ENCODE measurements at regions not wholly inside any gene's neighbourhood (a gene's known extent, or its start where the extent isn't known, plus 50 kb on each side); places are given as distances from the start of the nearest gene placed in this dataset.
"Not testable (repeated sequence)": the region's sequence is repeated elsewhere in the genome, so short reads cannot be mapped to it uniquely, and the experiment has no call there.

DNA sequence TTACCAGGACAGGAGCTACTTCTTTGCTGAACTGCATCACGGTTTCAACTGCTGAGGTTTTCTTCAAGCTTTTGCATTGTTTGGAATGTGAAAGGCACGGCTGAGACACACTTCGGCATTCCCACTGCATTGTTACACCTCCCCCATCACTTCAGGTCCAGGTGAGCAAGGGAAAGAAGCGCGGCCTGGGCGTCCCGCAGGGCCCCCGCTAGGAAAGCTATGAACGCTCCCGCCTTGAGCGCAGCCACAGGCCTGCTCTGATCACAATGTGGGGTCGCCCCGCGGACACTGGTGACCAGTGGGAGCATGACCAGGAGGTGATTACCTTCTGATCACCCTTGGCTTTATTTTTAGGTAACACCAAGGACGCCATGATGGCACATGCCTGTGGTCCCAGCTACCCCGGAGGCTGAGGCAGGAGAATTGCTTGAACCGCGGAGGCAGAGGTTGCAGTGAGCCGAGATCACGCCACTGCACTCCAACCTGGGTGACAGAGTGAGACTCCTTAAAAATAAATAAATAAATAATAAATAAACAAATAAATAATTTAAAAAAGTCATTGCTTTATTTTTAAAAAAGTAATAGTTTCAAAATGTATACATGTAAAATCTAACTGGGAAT, 82.2 kb upstream of the ANTXRL start:
- not testable (repeated sequence) for DNase-seq (ENCODE audit: low spot score)

DNA sequence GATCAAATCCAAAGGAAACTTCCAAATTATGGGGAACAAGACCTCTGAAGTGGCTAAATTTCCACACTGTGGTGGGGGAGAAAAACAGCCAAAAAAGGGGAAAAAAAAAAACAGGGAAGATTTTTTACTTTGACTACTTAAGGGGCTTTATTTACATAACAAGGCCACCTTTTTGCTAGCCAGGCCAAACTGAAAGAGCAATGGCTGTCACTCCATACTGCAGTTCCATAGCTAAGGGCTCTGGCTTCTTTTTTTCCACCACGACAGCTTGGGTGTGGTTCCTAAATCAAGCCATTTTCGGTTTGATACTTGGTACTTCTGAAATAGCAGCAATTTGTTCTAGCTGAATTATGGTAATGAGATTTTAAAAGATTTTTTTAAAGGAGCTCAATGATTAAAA, 76.4 kb upstream of the ANTXRL start:
- DNase-seq (ENCODE audit: low spot score), result not testable (repeated sequence)

DNA sequence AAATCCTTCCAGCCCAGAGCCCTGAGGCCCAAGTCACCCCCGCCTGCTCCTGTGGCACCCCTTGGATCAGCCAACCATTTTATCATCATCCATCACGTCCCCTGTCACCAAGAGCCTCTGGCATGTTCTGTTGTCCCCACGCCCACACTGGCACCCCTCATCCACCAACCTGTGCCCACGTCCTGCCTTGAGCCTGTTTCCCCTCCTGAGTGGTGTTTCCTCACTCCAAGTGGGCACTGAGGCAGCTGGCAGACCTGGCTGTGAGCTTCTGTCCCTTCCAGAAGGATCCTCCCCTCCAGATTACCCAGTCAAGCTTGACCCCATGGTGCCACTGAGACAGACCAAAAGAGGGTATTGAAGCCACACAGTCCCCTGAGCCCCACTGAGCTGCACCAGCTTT, 71.4 kb upstream of the ANTXRL start:
- no peak for DNase-seq (ENCODE audit: low spot score)

DNA sequence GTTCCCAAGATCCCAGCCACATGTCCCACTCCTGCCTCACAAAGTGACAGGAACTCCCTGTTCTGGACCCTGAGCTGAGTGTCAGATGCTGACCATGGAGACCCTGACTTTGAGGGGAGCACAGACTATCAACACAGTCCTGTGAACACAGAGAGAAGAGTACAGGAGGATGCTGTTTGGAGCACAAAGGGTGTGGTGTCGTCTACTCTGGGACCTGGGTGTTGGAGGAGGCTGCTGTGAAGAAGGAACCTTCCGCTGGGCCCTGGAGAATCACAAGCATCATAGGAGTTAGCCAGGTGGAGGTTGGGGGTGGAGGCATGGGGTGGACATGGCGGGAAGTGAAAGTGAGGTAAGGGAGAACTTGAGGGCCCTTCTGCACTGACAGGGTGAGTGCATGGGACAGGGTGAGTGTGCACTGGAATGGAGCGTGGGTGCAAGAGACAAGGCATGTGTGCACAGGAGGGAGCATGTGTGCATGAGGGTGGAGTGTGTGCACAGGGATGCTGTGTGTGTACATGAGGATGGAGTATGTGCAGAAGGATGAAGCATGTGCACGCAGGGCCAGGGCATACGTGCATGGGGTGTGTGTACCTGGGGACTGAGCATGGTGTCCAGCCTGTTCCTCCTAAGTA, 70.7 kb upstream of the ANTXRL start:
- DNase-seq (ENCODE audit: low spot score), result no peak

DNA sequence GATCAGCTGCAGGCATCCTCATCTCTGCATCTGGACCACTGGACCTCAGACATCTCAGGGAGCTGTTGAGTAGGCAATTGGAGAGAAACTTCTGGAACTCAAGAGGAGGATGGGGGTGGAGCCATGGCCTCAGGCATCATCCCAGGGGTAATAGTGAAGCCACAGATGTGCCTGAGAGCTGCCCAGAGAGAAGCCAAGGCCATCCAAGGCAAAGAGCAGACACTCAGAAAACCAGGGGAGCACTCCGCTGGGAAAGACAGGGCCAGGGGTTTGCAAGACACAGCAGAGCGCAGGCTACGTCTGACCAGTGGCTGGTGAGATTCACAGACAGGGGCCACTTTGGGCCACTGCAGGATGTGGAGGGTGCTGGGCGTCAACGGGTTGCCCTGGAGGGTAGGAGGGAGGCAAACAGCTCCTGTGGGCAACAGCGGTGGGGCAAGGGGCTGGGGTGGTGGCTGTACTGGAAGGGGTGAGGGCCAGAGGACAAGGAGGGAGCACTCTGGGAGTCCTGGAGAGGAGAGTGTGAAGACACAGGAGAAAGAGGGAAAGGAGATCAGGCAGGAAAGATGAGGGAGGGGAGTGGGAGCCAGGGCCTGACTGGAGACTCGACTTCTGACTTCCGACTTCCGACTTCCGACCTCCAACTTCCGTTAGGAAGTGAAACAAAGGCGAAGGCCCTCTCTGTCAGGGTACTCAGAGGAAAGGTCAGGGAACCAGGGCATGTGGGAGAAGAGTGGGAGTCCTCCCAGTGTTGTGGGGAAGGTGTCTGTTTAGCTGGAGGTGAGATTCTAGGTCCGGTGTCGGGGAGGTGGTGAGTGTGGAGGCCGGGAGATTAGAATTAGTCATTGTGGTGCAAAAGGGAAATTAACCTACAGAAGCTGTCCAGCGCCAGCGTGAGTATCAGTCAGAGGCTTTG, 69.7 kb upstream of the ANTXRL start:
- no peak for DNase-seq (ENCODE audit: low spot score)

DNA sequence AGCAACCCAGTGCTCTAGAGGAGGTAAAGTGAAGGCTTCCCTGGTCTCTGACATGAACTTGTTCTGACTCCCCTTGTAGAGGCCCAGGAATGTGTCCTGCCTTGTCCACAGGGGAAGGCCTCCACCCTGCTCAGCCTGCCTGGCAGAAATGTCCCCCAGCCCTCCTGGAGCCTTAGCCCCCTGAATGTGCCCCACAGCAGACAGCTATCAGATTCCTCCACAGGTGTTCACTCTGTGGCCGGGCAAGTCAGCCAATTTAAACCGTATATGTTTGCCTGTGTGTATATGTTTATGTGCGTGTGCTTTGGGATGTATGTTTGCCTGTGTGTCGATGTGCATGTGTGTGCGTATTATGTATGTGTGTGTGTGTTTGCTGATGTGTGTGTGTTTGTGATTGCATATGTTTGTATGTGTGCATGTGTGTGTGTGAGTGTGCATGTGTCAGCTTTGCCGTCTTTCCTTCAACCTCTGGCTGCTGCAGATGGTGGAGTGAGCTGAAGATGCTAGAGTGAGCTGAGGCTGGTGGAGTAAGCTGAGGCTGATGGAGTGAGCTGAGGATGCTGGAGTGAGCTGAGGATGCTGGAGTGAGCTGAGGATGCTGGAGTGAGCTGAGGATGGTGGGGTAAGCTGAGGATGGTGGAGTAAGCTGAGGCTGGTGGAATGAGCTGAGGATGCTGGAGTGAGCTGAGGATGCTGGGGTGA, 68.9 kb upstream of the ANTXRL start:
- no peak for DNase-seq (ENCODE audit: low spot score)

DNA sequence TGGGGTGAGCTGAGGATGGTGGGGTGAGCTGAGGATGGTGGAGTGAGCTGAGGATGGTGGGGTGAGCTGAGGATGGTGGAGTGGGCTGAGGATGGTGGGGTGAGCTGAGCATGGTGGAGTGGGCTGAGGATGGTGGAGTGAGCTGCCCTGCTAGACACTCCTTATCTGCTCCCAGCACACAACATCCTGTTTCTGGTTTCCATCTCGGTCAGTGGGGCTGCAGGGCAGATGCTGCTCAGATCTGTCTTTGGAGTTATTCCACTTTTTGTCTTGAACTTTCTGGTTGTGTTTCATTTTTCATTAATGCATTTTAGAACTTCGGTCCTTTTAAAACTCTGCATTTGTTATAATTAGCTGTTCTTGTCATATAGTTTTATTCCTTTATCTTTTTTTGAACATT, 67.9 kb upstream of the ANTXRL start:
- no peak for DNase-seq (ENCODE audit: low spot score)

DNA sequence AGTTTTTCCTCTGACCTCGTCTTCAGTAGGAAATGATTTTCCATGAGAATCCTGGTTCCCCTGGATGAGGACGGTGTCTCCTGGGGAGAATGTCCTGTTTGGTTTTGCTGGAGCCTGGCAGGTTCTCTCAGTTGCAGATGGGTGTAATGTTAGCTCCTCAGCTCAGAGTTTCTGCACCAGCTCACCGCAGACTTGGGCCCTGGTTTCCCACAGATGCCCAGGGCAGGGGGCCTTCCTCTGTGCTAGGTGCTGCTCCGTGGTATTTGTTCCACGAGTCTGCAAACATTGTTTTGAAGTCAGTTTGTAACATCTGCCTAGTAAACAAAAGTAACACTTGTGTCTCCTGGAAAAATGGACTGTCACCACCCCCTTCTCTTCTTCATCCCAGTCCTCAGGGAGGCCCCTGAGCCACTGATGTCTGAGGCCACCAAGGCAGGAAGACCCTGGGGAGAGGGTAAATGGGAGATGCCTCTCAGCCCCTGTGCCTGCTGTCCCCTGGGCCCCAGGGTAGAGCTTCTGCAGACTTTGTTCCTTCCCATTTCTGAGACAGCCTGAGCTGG, 67.3 kb upstream of the ANTXRL start:
- not testable (repeated sequence) for DNase-seq (ENCODE audit: low spot score)

DNA sequence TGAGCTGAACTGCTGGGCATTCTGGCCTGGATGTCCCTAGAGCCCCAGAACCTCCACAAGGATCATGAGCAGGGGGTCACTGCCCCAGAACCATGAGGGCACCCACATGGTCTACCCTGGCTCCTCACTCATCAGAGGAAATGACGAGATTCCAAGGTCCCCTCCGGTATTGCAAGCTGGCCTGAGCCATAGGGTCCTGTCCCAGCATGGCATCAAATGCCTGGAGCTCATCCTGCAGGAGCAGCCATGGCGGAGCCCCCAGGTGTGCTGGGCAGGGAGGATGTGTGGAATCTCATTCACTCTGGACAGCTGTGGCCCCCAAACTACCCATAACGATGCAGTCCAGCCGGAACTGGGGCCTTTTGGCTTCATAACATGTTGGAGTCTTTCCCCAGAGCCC, 66.6 kb upstream of the ANTXRL start:
- no peak for DNase-seq (ENCODE audit: low spot score)

DNA sequence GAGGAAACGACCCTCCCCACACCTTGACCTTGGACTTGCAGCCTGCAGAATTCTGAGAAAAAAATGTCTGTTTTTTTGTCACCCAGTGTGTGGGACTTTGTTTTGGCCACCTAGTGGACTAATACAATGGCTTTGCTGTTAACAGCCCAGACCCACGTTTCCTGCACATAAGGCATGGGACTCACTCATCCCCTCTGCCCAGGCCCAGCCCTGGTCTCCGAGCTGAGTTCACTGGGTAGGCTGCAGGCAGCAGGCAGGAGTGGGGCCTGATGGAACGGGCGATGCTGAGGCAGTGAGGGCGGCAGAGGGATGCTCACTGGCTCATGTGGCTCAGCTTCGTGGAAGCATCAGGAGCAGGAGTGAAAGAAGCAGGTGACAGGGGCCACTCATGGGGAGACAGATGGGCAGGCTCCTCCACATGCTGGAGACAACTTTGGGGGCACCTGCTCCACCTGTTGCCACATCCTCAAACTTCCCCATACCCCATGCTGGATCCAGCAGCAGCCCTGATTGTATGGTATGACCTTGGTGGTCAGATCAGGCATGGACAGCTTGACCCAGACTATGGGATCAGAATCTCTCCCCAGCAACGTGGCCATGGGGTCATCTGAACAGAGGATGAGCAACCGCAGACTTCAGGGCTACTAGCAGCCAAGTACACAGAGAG, 65.8 kb upstream of the ANTXRL start:
- no peak for DNase-seq (ENCODE audit: low spot score)

DNA sequence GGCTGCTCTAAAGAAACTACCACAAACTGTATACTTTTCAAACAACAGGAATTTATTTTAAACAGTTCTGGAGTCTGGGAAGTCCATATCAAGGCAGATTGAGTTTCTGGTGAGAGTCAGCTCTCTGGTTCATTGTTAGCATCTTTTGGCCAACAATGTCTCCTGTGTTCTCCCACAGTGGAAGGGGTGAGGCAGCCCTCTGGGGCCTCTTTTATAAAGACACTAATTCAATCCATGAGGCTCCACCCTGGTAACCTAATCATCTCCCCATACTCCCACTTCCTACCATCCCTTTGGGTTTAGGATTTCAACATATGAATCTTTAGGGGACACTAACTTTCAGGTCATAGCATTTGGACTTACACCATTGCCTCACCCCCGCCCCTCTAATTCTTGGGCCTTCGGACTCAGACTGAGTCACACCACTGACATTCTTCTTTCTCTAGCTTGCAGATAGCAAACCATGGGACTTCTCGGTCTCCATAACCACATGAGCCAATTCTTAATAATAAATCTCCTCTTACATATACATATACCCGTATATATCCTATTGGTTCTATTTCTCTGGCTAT, 64.3 kb upstream of the ANTXRL start:
- DNase-seq (ENCODE audit: low spot score), result no peak

DNA sequence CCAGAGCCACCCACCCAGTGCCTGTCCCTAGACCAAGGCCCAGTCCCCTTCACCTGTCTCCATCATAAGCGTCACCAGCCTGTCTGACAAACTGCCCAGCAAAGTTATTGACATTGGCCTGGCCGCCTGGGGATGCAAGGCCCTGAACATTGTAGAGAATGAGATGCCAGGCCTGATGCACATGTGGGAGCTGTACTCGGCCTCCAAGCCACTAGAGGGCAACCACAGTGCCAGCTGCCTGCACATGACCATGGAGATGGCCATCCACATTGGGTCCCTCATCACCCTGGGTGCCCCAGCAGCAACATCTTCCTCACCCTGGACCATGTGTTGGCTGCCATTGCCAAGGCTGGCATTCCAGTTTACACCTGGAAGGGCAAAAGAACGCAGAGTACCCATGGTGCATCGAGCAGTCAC, 63.7 kb upstream of the ANTXRL start:
- DNase-seq (ENCODE audit: low spot score), result no peak

DNA sequence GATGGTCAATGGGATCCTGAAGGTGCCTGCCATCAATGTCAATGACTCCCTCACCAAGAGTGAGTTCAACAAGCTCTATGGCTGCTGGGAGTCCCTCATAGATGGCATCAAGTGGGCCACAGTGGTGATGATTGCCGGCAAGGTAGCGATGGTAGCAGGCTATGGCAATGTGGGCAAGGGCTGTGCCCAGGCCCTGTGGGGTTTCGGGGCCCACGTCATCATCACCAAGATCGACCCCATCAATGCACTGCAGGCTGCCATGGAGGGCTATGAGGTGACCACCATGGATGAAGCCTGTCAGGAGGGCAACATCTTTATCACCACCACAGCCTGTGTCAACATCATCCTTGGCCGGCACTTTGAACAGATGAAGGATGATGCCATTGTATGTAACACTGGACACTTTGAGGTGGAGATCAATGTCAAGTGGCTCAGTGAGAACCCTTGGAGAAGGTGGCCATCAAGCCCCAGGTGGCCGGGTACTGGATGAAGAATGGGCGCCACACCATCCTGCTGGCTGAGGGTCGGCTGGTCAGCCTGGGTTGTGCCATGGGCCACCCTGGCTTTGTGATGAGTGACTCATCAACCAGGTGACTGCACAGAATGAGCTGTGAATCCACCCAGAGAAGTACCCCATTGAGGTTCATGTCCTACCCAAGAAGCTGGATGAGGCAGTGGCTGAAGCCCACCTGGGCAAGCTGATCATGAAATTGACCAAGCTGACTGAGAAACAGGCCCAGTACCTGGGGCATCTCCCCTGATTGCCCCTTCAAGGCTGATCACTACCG, 63.0 kb upstream of the ANTXRL start:
- DNase-seq (ENCODE audit: low spot score), result no peak

DNA sequence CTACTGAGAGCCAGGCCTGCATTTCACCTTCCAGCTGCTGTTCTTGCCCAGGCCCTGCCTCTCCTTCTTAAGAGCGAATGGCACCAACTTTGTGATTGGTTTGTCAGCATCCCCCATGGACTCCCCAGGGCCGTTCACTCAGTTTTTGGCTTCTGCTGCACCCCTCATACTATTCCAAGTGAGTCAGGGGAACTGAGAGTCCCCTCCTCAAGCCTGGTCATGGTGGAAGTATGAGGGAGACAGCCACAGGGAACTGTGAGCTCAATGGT, 62.4 kb upstream of the ANTXRL start:
- DNase-seq (ENCODE audit: low spot score), result no peak

DNA sequence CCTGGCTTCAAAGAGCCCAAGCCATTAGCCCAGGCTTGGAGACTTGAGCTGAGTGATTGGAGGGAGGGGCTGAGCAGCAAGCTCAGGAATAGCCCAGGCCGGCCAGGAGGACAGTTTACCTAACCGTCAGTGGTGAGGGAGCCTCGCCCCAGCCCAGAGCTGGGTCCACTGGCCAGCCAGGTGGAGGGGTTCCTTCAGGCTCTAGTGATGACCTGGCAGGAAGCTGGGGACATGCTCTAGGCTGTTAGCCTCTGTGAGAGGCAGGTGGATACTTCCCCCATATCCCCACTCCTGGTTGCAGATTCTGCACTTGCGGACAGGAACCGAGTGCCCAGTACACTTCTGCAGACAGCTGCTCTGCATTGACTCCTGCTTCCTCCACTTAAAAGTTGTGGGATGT, 61.2 kb upstream of the ANTXRL start:
- no peak for DNase-seq (ENCODE audit: low spot score)

DNA sequence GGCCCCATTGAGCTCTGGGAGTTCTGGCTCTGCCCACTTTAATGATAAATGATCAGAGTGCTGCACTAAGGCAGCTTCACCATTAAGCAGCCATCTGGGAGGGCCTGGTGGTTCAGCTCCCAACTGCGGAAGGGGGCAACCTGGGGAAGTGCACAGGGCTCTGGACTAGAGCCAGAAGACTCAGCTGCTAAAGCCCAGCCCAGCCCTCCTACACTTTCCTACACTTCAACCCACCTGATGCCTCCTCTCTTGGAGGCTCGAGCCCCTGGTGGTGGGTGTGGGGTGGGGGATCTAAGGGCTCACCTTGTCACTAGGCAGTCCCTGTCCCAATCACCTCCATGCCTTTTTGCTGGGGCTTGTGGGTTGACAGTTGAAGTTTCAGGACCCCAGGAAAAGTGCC, 60.6 kb upstream of the ANTXRL start:
- no peak for DNase-seq (ENCODE audit: low spot score)

DNA sequence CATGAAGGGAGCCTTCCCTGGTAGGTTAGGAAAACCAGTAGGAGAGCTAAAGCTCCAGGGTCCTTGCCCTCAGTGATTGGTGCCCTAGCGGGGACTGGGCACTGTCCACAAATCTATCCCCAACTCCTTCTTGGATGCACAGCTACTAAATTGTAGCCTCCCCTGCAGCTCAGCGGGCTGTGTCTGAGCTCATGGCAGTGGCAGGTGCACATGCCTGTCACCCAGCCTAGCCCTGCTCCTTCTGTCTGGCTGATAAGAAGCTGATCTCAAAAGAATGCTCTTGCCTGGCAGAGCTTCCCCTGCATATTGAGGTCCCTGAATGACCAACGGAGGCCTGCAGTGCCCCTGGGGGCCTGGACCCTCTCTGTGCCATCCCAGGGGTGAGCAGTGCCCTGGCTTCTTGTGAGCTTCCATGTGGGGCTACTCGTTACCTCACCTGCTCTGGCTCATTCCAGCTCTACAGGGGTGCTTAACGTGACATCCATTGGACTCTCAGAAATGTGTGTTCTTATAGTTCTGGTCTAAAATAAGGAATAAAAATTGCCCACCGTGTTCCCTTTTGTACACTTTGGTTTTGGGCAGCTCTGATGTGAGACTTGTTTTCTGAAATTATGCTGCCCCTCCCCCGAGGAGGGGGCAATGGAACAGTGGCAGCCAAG, 59.8 kb upstream of the ANTXRL start:
- no peak for DNase-seq (ENCODE audit: low spot score)

DNA sequence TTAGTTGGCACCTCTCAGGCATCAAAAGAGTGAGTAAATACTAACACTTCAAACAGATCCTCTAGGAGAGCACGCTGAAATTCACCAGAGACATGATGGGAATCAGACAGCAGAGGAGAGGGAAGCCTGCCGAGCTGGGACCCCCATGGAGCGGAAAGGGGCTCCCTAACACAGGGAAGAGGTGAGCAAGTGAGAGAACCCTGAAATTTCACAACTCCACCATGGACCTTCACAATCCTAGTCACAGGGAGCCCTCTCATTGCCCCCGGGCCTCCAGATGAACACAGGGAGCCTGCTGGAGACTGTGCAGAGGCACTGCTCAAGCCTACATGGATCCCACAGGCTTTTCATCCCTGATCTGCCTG, 59.2 kb upstream of the ANTXRL start:
- no peak for DNase-seq (ENCODE audit: low spot score)

DNA sequence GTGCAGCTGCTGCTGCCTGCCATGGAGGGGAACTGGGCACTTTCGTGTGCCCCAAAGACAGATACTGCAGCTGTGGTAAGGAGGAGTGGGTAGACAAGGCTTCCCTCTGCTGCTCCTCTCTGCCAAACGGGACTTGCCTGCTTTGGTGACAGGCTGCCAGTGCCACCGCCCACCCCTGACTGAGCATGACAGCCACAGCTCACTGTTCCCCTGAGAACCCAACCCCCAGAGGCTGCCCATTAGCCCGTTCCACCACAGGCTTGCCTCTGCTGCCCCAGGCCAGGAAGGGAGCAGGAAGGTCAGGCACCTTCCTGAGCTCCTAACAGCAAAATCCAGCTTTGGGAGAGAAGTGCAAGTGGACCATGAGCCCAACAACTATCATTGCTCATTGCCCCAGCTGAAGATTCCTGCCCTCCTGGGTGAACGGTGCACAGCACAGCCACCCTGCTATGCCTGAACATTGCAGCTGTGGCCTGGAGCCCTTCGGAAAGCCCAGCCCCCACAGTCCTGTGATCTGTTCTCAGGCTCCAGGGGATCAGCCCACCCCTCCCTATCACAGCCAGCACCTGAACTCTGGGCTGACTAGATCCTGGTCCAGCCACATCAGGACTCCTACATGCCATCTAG, 58.7 kb upstream of the ANTXRL start:
- no peak for DNase-seq (ENCODE audit: low spot score)

DNA sequence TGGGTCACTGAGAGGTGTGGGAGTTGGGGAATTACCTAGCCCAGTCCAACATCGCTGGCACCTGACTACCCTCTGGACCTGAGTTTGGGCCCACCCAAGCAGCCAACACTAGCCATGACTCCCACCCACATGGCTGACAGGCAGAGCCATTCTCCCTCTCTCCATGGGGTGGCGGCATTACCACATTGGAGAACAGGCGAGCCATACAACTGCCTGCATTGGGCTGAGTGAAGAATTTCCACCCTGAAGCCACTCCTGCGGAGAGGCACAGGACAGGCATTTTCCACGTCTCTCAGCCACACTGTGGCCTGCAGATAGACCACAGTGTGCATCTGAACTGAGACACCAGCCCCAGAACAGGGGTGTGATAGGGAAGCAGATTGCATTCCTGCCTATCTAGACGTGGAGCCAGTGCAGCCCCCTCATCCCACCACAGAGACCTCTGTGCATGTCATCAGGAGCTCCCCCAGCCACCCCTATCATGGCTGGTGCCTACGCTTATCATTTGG, 58.2 kb upstream of the ANTXRL start:
- DNase-seq (ENCODE audit: low spot score), result peak; percentile 50

Data from CD4-positive, alpha-beta T cell treated with Interleukin-15 for 4 hours (primary cell).